GM23338 (cell line): ENCODE measurements at regions not wholly inside any gene's neighbourhood (a gene's known extent, or its start where the extent isn't known, plus 50 kb on each side); places are given as distances from the start of the nearest gene placed in this dataset.

Experiments
- ATAC-seq: fragments of 200-7000 bp; cut with Tn5 transposase; 3 replicates; pipeline ENCODE4 v1.9.1; 2020
- DNase-seq: peaks from one replicate; pipeline ENCODE4 v3.0.0-alpha.2; 2015; ENCODE audit warnings: low spot score
- H2AFZ ChIP-seq: fragments of 200-600 bp; sonication (generic); 2 replicates; pipeline ENCODE4 v1.8.0; 2016; ENCODE audit warnings: antibody characterized with exemption, mild to moderate bottlenecking, moderate library complexity
- H3F3A ChIP-seq: fragments of 200-600 bp; sonication (generic); replicated peaks from 2 replicates; pipeline ENCODE4 v1.8.0; 2017; ENCODE audit warnings: antibody characterized with exemption, mixed run types, low read depth
- H3K27ac ChIP-seq: fragments of 200-600 bp; sonication (generic); 2 replicates; pipeline ENCODE4 v1.6.1; 2016; ENCODE audit warnings: low read depth
- H3K27me3 ChIP-seq: fragments of 200-600 bp; sonication (generic); 2 replicates; pipeline ENCODE4 v1.8.0; 2016; ENCODE audit warnings: mild to moderate bottlenecking, mixed run types, moderate library complexity; ENCODE audit not compliant: insufficient read depth
- H3K36me3 ChIP-seq: fragments of 200-600 bp; sonication (generic); 2 replicates; pipeline ENCODE4 v1.8.0; 2016; ENCODE audit warnings: mild to moderate bottlenecking; ENCODE audit not compliant: insufficient read depth
- H3K4me1 ChIP-seq: fragments of 200-600 bp; sonication (generic); 2 replicates; pipeline ENCODE4 v1.8.0; 2016; ENCODE audit warnings: mild to moderate bottlenecking, moderate library complexity; ENCODE audit not compliant: insufficient read depth
- H3K4me2 ChIP-seq: fragments of 200-600 bp; sonication (generic); 2 replicates; pipeline ENCODE4 v1.7.1; 2017; ENCODE audit warnings: mixed run types
- H3K4me3 ChIP-seq: fragments of 200-600 bp; sonication (generic); 2 replicates; pipeline ENCODE4 v1.6.1; 2016; ENCODE audit warnings: mixed run types
- H3K79me2 ChIP-seq: fragments of 200-600 bp; sonication (generic); replicated peaks from 2 replicates; pipeline ENCODE4 v1.8.0; 2017; ENCODE audit warnings: mild to moderate bottlenecking; ENCODE audit not compliant: insufficient read depth
- H3K9me2 ChIP-seq: fragments of 200-600 bp; sonication (generic); 2 replicates; pipeline ENCODE4 v1.8.0; 2017; ENCODE audit not compliant: insufficient read depth
- H4K20me1 ChIP-seq: fragments of 200-600 bp; sonication (generic); replicated peaks from 2 replicates; pipeline ENCODE4 v1.8.0; 2017; ENCODE audit warnings: mild to moderate bottlenecking; ENCODE audit not compliant: insufficient read depth
- H3K27ac Mint-ChIP-seq: 2 replicates; pipeline ENCODE4 v1.8.0; 2020; ENCODE audit warnings: inconsistent platforms, mild to moderate bottlenecking, moderate library complexity, mixed read lengths
- H3K27me3 Mint-ChIP-seq: 3 replicates; pipeline ENCODE4 v1.8.0; 2022; ENCODE audit warnings: low read depth, mild to moderate bottlenecking, moderate library complexity, mixed read lengths, inconsistent platforms; ENCODE audit not compliant: insufficient read depth, poor library complexity
- H3K36me3 Mint-ChIP-seq: 3 replicates; pipeline ENCODE4 v1.8.0; 2021; ENCODE audit warnings: low read depth, mild to moderate bottlenecking, inconsistent platforms, moderate library complexity, mixed read lengths
- H3K4me1 Mint-ChIP-seq: 3 replicates; pipeline ENCODE4 v1.8.0; 2020; ENCODE audit warnings: mild to moderate bottlenecking, inconsistent platforms, mixed read lengths
- H3K4me3 Mint-ChIP-seq: 3 replicates; pipeline ENCODE4 v1.8.0; 2021; ENCODE audit warnings: moderate library complexity, mild to moderate bottlenecking, inconsistent platforms, mixed read lengths
- H3K9me3 Mint-ChIP-seq: 3 replicates; pipeline ENCODE4 v1.8.0; 2020; ENCODE audit warnings: moderate library complexity, mild to moderate bottlenecking, inconsistent platforms, mixed read lengths
- CREB1 ChIP-seq: fragments of 250-450 bp; sonication (Bioruptor Pico); IDR thresholded peaks from 2 replicates; pipeline ENCODE4 v1.5.0; 2020; ENCODE audit warnings: low read depth, mild to moderate bottlenecking, moderate library complexity
- ETS1 ChIP-seq: IDR thresholded peaks from 2 replicates; pipeline ENCODE4 v1.6.1; 2016; ENCODE audit warnings: antibody characterized with exemption
- EZH2 ChIP-seq: fragments of 200-600 bp; sonication (generic); IDR thresholded peaks from one replicate; pipeline ENCODE4 v1.8.0; 2017; ENCODE audit warnings: antibody characterized with exemption, mild to moderate bottlenecking, low read depth; ENCODE audit not compliant: unreplicated experiment
- EZH2phosphoT487 ChIP-seq: fragments of 200-600 bp; sonication (generic); IDR thresholded peaks from one replicate; pipeline ENCODE4 v1.8.1; 2018; ENCODE audit warnings: antibody characterized with exemption; ENCODE audit not compliant: unreplicated experiment
- ZNF462 ChIP-seq: fragments of 250-450 bp; sonication (Bioruptor Pico); IDR thresholded peaks from 2 replicates; pipeline ENCODE4 v1.5.0; 2020; ENCODE audit warnings: mild to moderate bottlenecking, moderate library complexity
- TF ChIP-seq, protein P1 (sequence below): IDR thresholded peaks from one replicate; pipeline ENCODE4 v1.6.1; 2018; ENCODE audit warnings: antibody characterized with exemption; ENCODE audit not compliant: unreplicated experiment

GRCh38 chr15:38691965-38692788, 127.6 kb upstream of the RASGRP1 start:
- Histone ChIP-seq H3K4me3 (no peak overlapping the region), H3K27ac (no peak overlapping the region), H4K20me1 (no peaks in the 10 kb centered on the region), H3F3A (no peaks in the 10 kb centered on the region), H3K27me3 (no peaks in the 10 kb centered on the region), H3K4me1 (no peaks in the 10 kb centered on the region), H3K79me2 (no peaks in the 10 kb centered on the region), H3K36me3 (no peaks in the 10 kb centered on the region), H3K9me2 (no peaks in the 10 kb centered on the region), H2AFZ (no peak overlapping the region), H3K4me2 (no peak overlapping the region)
- H3K4me3 Mint-ChIP-seq: no peak overlapping the region
- peaks cover 15% of the 10 kb centered on the region; the same call in 2 of the 3 replicates for H3K4me1 Mint-ChIP-seq
- DNase-seq (no peak), ATAC-seq (no peak)
- no peak overlapping the region for H3K27ac Mint-ChIP-seq
- TF ChIP-seq ETS1: no peak
- TF ChIP-seq EZH2phosphoT487: no peak
- no peak for TF ChIP-seq ZNF462 (CRISPR knock-in tag)
- no peak for TF ChIP-seq EZH2
- no peak for TF ChIP-seq CREB1
- TF ChIP-seq, protein P1, sequence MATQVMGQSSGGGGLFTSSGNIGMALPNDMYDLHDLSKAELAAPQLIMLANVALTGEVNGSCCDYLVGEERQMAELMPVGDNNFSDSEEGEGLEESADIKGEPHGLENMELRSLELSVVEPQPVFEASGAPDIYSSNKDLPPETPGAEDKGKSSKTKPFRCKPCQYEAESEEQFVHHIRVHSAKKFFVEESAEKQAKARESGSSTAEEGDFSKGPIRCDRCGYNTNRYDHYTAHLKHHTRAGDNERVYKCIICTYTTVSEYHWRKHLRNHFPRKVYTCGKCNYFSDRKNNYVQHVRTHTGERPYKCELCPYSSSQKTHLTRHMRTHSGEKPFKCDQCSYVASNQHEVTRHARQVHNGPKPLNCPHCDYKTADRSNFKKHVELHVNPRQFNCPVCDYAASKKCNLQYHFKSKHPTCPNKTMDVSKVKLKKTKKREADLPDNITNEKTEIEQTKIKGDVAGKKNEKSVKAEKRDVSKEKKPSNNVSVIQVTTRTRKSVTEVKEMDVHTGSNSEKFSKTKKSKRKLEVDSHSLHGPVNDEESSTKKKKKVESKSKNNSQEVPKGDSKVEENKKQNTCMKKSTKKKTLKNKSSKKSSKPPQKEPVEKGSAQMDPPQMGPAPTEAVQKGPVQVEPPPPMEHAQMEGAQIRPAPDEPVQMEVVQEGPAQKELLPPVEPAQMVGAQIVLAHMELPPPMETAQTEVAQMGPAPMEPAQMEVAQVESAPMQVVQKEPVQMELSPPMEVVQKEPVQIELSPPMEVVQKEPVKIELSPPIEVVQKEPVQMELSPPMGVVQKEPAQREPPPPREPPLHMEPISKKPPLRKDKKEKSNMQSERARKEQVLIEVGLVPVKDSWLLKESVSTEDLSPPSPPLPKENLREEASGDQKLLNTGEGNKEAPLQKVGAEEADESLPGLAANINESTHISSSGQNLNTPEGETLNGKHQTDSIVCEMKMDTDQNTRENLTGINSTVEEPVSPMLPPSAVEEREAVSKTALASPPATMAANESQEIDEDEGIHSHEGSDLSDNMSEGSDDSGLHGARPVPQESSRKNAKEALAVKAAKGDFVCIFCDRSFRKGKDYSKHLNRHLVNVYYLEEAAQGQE: no peak
- H3K27me3 Mint-ChIP-seq: peaks cover 7% of the 10 kb centered on the region
- no peaks in the 10 kb centered on the region for H3K36me3 Mint-ChIP-seq
- no peaks in the 10 kb centered on the region for H3K9me3 Mint-ChIP-seq
